HCT116 (cell line): ENCODE measurements at regions not wholly inside any gene's neighbourhood (a gene's known extent, or its start where the extent isn't known, plus 50 kb on each side); places are given as distances from the start of the nearest gene placed in this dataset.

ENCODE experiments used
- ATAC-seq: fragments of 200-7000 bp; cut with Tn5 transposase; 2 replicates; pipeline ENCODE4 v1.9.1; 2020; ENCODE audit warnings: mild to moderate bottlenecking, moderate library complexity
- BruUV-seq: library from RNA; stranded (reverse); fragments of 400-500 nt; replicated peaks from 2 replicates; lab custom pipeline; 2021; lab: Mats Ljungman, UMichigan
- CTCF ChIA-PET: fragments of 300-600 bp; sonication (Branson Sonifier 250); formaldehyde crosslinking; loops from one replicate; lab custom pipeline; 2021; ENCODE audit warnings: antibody characterized with exemption; lab: Charles Lee
- POLR2A ChIA-PET: fragments of 300-600, 350-600 bp; sonication (Branson Sonifier 250); formaldehyde crosslinking; loops from one replicate; lab custom pipeline; 2021; ENCODE audit warnings: antibody characterized with exemption; lab: Charles Lee
- RAD21 ChIA-PET, 2 experiments: fragments of 300-600 bp; sonication (Branson Sonifier 250); formaldehyde crosslinking; loops; one replicate each; lab custom pipeline; 2023; ENCODE audit warnings: low total read pairs in 2 of 2; ENCODE audit not compliant: uncharacterized antibody in 2 of 2, unreplicated experiment in 2 of 2, low non-redundant PET in 1 of 2; lab: Charles Lee
- DNase-seq: peaks from one replicate; pipeline ENCODE4 v3.0.0-alpha.2; 2010; ENCODE audit warnings: low read depth, low spot score
- H2AFZ ChIP-seq: fragments of 200-600 bp; shearing (Covaris generic), sonication (generic); 2 replicates; pipeline ENCODE4 v1.6.1; 2017; ENCODE audit warnings: low read depth, mixed run types, mixed read lengths, antibody characterized with exemption, low read length; ENCODE audit not compliant: poor library complexity, severe bottlenecking
- H3K27ac ChIP-seq: 2 replicates; pipeline ENCODE4 v1.5.1; 2012; ENCODE audit warnings: low read depth, low read length
- H3K27me3 ChIP-seq: fragments of 200-600 bp; sonication (generic); 2 replicates; pipeline ENCODE4 v1.6.1; 2016; ENCODE audit warnings: mixed run types, low read length, mixed read lengths; ENCODE audit not compliant: insufficient read depth
- H3K36me3 ChIP-seq, 2 experiments: fragments of 200-500 bp in 1 of 2; fragments of 200-600 bp in 1 of 2; sonication (Bioruptor generic) in 1 of 2; sonication (generic) in 1 of 2; 2 replicates each; pipeline versions ENCODE4 v1.5.1 to v1.6.1; 2014 to 2016; ENCODE audit warnings: low read length in 2 of 2, inconsistent platforms in 1 of 2, mixed read lengths in 1 of 2, mixed run types in 1 of 2; ENCODE audit not compliant: insufficient read depth in 2 of 2, control insufficient read depth in 1 of 2
- H3K4me1 ChIP-seq, 2 experiments: fragments of 200-600 bp in 1 of 2; sonication (generic) in 1 of 2; 2 replicates each; pipeline versions ENCODE4 v1.5.1 to v1.6.1; 2012 to 2017; ENCODE audit warnings: low read length in 2 of 2, inconsistent platforms in 1 of 2, mild to moderate bottlenecking in 1 of 2, mixed read lengths in 1 of 2, mixed run types in 1 of 2, moderate library complexity in 1 of 2; ENCODE audit not compliant: insufficient read depth in 2 of 2, control insufficient read depth in 1 of 2
- H3K4me2 ChIP-seq: fragments of 200-600 bp; sonication (generic); 2 replicates; pipeline ENCODE4 v1.6.1; 2017; ENCODE audit warnings: mixed run types, low read length, mixed read lengths
- H3K4me3 ChIP-seq, 2 experiments: fragments of 200-600 bp in 1 of 2; sonication (generic) in 1 of 2; replicated peaks in 1 of 2; 2 replicates each; pipeline ENCODE4 v1.5.1; 2011 to 2016; ENCODE audit warnings: low read length in 2 of 2, control low read depth in 1 of 2, low read depth in 1 of 2, mild to moderate bottlenecking in 1 of 2, mixed read lengths in 1 of 2, mixed run types in 1 of 2
- H3K79me2 ChIP-seq: fragments of 200-600 bp; sonication (generic); 2 replicates; pipeline ENCODE4 v1.6.1; 2017; ENCODE audit warnings: mild to moderate bottlenecking, mixed run types, low read length, moderate library complexity, mixed read lengths; ENCODE audit not compliant: insufficient read depth
- H3K9ac ChIP-seq: fragments of 200-600 bp; sonication (generic); 2 replicates; pipeline ENCODE4 v1.6.1; 2016; ENCODE audit warnings: low read length, mixed read lengths
- H3K9me2 ChIP-seq: fragments of 200-600 bp; sonication (generic), shearing (Covaris generic); 2 replicates; pipeline ENCODE4 v1.6.1; 2017; ENCODE audit warnings: mixed run types, mild to moderate bottlenecking, moderate library complexity; ENCODE audit not compliant: insufficient read depth
- H3K9me3 ChIP-seq, 2 experiments: fragments of 200-500 bp in 1 of 2; fragments of 200-600 bp in 1 of 2; sonication (Bioruptor generic) in 1 of 2; sonication (generic) in 1 of 2; 2 replicates each; pipeline ENCODE4 v1.6.1; 2014 to 2017; ENCODE audit warnings: low read length in 2 of 2, mixed read lengths in 2 of 2, inconsistent platforms in 1 of 2, low read depth in 1 of 2, mild to moderate bottlenecking in 1 of 2, mixed run types in 1 of 2, moderate library complexity in 1 of 2; ENCODE audit not compliant: control insufficient read depth in 1 of 2, insufficient read depth in 1 of 2
- H4K20me1 ChIP-seq: fragments of 200-600 bp; sonication (generic), shearing (Covaris generic); 2 replicates; pipeline ENCODE4 v1.6.1; 2017; ENCODE audit warnings: mixed run types, mild to moderate bottlenecking, moderate library complexity; ENCODE audit not compliant: insufficient read depth
- ATF3 ChIP-seq: IDR thresholded peaks from 2 replicates; pipeline ENCODE4 v1.6.1; 2012
- CBX3 ChIP-seq: IDR thresholded peaks from 2 replicates; pipeline ENCODE4 v1.6.1; 2012; ENCODE audit warnings: low read depth
- CTCF ChIP-seq, 3 experiments: fragments of 200-600 bp in 1 of 3; sonication (generic) in 1 of 3; IDR thresholded peaks in 2 of 3; conservative IDR thresholded peaks in 1 of 3; 2 replicates each; pipeline ENCODE4 v1.5.1; 2012 to 2017; ENCODE audit warnings: low read depth in 2 of 3, low read length in 2 of 3, antibody characterized with exemption in 1 of 3, borderline replicate concordance in 1 of 3, control low read depth in 1 of 3, mild to moderate bottlenecking in 1 of 3, mixed read lengths in 1 of 3, mixed run types in 1 of 3, moderate library complexity in 1 of 3; ENCODE audit not compliant: insufficient read depth in 1 of 3
- EGR1 ChIP-seq: IDR thresholded peaks from 2 replicates; pipeline ENCODE4 v1.6.1; 2012; ENCODE audit warnings: low read depth
- ELF1 ChIP-seq: IDR thresholded peaks from 2 replicates; pipeline ENCODE4 v1.6.1; 2012; ENCODE audit warnings: low read depth, borderline replicate concordance
- EZH2 ChIP-seq: fragments of 200-600 bp; sonication (generic); IDR thresholded peaks from 2 replicates; pipeline ENCODE4 v1.6.1; 2017; ENCODE audit warnings: antibody characterized with exemption, mixed run types
- EZH2phosphoT487 ChIP-seq: fragments of 200-600 bp; IDR thresholded peaks from 2 replicates; pipeline ENCODE4 v1.6.1; 2018; ENCODE audit warnings: antibody characterized with exemption, borderline replicate concordance
- JUND ChIP-seq: IDR thresholded peaks from 2 replicates; pipeline ENCODE4 v1.6.1; 2012
- MAX ChIP-seq: IDR thresholded peaks from 2 replicates; pipeline ENCODE4 v1.6.1; 2012
- POLR2A ChIP-seq: IDR thresholded peaks from 2 replicates; pipeline ENCODE4 v1.7.0; 2011; ENCODE audit warnings: borderline replicate concordance; ENCODE audit not compliant: insufficient read depth, insufficient read length; ENCODE audit errors: extremely low read depth
- REST ChIP-seq: IDR thresholded peaks from 2 replicates; pipeline ENCODE4 v1.6.1; 2012; ENCODE audit warnings: low read depth
- SIN3A ChIP-seq: IDR thresholded peaks from 2 replicates; pipeline ENCODE4 v1.6.1; 2012; ENCODE audit warnings: low read depth
- SP1 ChIP-seq: IDR thresholded peaks from 2 replicates; pipeline ENCODE4 v1.6.1; 2012; ENCODE audit warnings: low read depth
- SRF ChIP-seq: IDR thresholded peaks from 2 replicates; pipeline ENCODE4 v1.6.1; 2012; ENCODE audit warnings: low read depth
- TCF7L2 ChIP-seq: IDR thresholded peaks from 2 replicates; pipeline ENCODE4 v1.7.0; 2011; ENCODE audit warnings: borderline replicate concordance, inconsistent platforms; ENCODE audit not compliant: insufficient read depth, insufficient read length; ENCODE audit errors: extremely low read depth
- ZBTB33 ChIP-seq: IDR thresholded peaks from 2 replicates; pipeline ENCODE4 v1.6.1; 2011; ENCODE audit warnings: mild to moderate bottlenecking, low read length, moderate library complexity; ENCODE audit not compliant: insufficient replicate concordance; ENCODE audit errors: extremely low read depth
- ZFX ChIP-seq: fragments of 450-650 bp; IDR thresholded peaks from 2 replicates; pipeline ENCODE4 v1.6.1; 2017
- ZNF274 ChIP-seq: fragments of 200-500 bp; sonication (Bioruptor generic); IDR thresholded peaks from 2 replicates; pipeline ENCODE4 v1.6.1; 2014; ENCODE audit warnings: mild to moderate bottlenecking, low read depth, low read length, inconsistent platforms
- intact Hi-C: fragments of 100-400 bp; cut with micrococcal nuclease; formaldehyde crosslinking; loops from 2 replicates; pipeline ENCODE4 v1.10.0; 2022

GRCh38 chr2:200181755-200182154 is 124.7 kb upstream of the SPATS2L start:
- ChIA-PET CTCF (no interaction called here), POLR2A (no interaction called here), RAD21 (no interaction called here)
- H3K79me2 ChIP-seq, result no peaks in the 10 kb centered on the region
- no peak overlapping the region for H3K9ac ChIP-seq
- TF ChIP-seq CTCF (IDR thresholded peaks at IDR 0.05 in 2 of 3, conservative IDR thresholded peaks at IDR 0.05 in 1 of 3; ENCODE audit: borderline replicate concordance in 1 of 3, insufficient read depth in 1 of 3, low read depth in 2 of 3, low read length in 2 of 3) (no peak), EGR1 (no peak), SRF (no peak), ZNF274 (no peak), CBX3 (no peak), JUND (no peak), REST (no peak), ZBTB33 (no peak), EZH2phosphoT487 (no peak), MAX (no peak), TCF7L2 (no peak), ZFX (no peak), ATF3 (no peak), POLR2A (no peak), ELF1 (no peak), SIN3A (no peak), EZH2 (no peak), SP1 (no peak)
- TF ChIP-seq, all 23 proteins: peak for 0
- H3K36me3 ChIP-seq, result no peaks in the 10 kb centered on the region
- no peak overlapping the region for H2AFZ ChIP-seq
- no peak overlapping the region for H3K4me3 ChIP-seq
- 0 out of 2 replicates have a peak, but pooled peaks cover 6% of the 10 kb centered on the region for H3K27me3 ChIP-seq
- no peak overlapping the region for H3K4me2 ChIP-seq
- H3K4me1 ChIP-seq, result no peaks in the 10 kb centered on the region
- no peaks in the 10 kb centered on the region for H3K9me2 ChIP-seq
- no peaks in the 10 kb centered on the region for H3K9me3 ChIP-seq
- intact Hi-C loops, result no loop called here
- DNase-seq (no peak), ATAC-seq (no peak)
- no peaks in the 10 kb centered on the region for H4K20me1 ChIP-seq
- no TSS peak for BruUV-seq
- H3K27ac ChIP-seq, result no peak overlapping the region
